GM18868 (cell line): ENCODE measurements at regions not wholly inside any gene's neighbourhood (a gene's known extent, or its start where the extent isn't known, plus 50 kb on each side); places are given as distances from the start of the nearest gene placed in this dataset.

Experiments used
- ATAC-seq: cut with Tn5 transposase; IDR thresholded peaks from one replicate; pipeline ENCODE4 v1.9.1; 2021; ENCODE audit warnings: mild to moderate bottlenecking, moderate library complexity; ENCODE audit not compliant: unreplicated experiment

GRCh38 chr2:149271575-149271974 is 58.8 kb upstream of the LYPD6 start:
- peak; percentile 77 for ATAC-seq

GRCh38 chr2:149278161-149278871 is 52.1 kb upstream of the LYPD6 start:
- no peak for ATAC-seq

GRCh38 chr2:149278872-149279264 is 51.5 kb upstream of the LYPD6 start:
- no peak for ATAC-seq
